ENCODE measurements at regions not wholly inside any gene's neighbourhood (a gene's known extent, or its start where the extent isn't known, plus 50 kb on each side); places are given as distances from the start of the nearest gene placed in this dataset.
"Not testable (repeated sequence)": the region's sequence is repeated elsewhere in the genome, so short reads cannot be mapped to it uniquely, and the experiment has no call there.

GRCh38 chr4:31674313-31674947 is 954.3 kb downstream of the PCDH7 start:
- no peak for DNase-seq

DNA sequence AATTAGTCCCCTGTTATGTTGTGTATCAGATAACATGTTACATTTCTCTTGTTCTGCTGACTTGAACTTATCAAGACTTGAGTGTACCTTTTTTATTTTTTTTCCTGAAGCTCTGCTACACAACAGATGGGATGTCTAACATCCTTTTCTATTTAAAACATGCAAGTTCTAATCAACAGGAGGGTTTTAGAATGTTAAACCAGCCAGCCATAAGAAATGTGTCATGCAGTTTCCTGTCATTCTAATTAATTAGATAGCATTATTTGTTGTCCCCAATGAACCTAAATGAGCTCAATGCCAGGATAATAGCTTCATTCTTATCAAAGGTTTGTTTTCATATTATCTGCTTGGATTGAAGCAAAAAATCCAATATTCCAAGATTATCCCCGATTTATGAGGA is 958.2 kb downstream of the PCDH7 start:
- DNase-seq, result peak; percentile 57

DNA sequence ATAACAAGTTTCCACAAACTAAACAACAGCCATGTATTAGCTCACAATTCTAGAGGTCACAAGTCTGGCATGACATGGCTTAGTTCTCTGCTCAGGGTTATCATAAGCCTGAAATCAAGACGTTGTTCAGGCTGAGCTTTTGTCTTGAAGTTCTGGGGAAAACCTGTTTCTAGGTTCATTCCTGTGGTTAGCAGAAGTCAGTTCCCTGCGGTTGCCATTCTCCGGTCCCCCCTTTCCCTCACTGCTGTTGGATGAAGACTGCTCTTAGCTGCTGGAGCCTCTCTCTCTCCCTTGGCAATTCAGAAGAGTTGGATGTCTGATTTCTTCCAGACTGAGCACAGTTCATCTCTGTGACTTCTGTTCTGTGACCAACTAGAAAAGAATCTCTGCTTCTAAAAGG is 962.6 kb downstream of the PCDH7 start:
- DNase-seq, result no peak

DNA sequence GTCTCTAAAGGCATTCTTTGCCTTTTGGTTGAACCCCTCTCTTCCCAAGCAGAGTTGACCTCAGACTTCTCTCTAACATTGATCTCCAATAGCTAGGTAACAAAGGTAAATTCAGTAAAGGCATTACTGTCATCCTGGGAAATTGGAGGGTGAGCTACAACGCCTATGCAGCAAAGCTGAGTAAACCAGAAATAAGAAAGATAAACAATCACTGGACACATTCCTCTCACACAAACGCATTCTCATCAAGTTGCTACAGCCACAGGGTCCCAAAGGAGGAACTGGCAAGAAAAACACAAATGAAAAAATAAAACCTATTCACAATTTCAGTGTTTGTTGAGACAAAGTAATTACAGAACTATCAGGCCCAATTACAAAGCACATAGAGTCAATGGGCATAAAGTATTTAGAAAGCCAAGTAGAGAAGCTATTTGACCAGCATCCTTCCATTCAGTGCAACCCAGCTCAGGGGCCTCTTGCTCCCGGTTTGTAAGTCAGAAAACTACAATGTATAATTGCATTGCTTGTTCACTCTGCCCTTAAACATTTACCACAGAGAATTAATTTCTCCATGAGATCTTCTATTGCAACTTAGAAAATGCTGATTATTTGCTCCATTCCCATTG is 967.7 kb downstream of the PCDH7 start:
- no peak for DNase-seq

GRCh38 chr4:31692399-31692940 is 972.3 kb downstream of the PCDH7 start:
- no peak for DNase-seq

- no peak for DNase-seq
Observed at GRCh38 chr4:31701256-31701655, 981.1 kb downstream of the PCDH7 start.

- no peak for DNase-seq
Observed at GRCh38 chr4:31702326-31702725, 982.2 kb downstream of the PCDH7 start.

GRCh38 chr4:31714238-31714637 is 994.1 kb downstream of the PCDH7 start:
- DNase-seq, result no peak

DNA sequence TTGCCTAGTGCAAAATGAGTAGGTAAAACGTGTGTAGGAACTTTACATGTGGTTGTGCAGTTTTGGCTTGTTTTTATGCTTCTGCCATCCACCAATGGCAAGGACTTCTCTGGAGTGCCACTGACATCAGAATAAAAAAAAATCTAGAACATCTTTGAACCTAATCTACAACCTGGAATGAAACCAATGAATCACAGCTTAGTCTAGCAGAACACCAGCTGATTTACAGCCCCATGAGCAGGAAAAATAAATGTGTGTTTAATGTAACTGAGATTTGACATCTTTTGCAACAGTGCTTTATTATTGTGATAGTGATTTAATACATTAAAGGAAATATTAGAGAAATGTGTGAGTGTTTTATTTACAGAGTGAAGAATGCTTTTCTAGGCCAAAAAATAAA is 995.1 kb downstream of the PCDH7 start:
- DNase-seq, result no peak

GRCh38 chr4:31727030-31727429 is 1006.9 kb downstream of the PCDH7 start:
- DNase-seq, result no peak

DNA sequence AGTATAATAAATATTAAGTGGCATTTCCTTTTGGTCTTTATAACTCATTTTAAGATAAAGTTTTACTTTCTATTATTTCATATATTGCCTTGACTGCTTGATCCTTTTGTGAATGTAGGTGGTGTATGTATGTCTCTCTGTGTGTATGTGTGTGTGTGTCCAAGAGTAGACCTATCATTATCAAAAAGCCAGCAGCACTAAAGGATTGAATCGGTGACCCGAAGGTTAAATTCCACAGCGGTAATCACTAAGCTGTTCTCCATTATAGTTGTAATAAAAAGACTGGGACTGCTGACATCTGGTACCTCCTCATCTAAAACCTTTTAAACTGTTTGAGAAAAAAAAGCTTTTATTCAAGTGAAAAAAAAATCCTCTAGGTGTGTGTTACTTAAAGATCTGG is 1014.8 kb downstream of the PCDH7 start:
- DNase-seq, result no peak

GRCh38 chr4:31737419-31737818 is 1017.2 kb downstream of the PCDH7 start:
- no peak for DNase-seq

DNA sequence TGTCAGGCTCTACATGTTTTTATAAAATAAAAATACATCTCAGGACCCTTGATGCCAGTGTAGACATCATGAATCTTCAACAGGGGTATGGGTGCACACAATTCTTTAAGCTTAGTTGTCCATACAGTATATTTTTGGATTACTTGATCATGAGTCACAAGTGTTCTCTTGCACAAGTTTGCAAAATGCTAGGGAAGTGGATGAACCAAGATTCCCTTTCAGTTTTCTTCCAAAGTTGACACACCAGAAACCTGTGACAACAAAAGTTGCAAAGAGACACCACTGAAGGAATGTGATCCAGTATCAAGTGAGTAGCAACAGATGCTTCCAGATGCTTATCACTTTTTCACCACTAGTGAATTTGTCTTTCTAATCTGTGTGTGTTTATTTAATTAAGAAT is 1021.2 kb downstream of the PCDH7 start:
- no peak for DNase-seq

GRCh38 chr4:31748382-31748781 is 1028.2 kb downstream of the PCDH7 start:
- no peak for DNase-seq

GRCh38 chr4:31750581-31750980 is 1030.4 kb downstream of the PCDH7 start:
- DNase-seq, result not testable (repeated sequence)

GRCh38 chr4:31755751-31756150 is 1035.6 kb downstream of the PCDH7 start:
- DNase-seq, result no peak

GRCh38 chr4:31768756-31769155 is 1048.6 kb downstream of the PCDH7 start:
- DNase-seq, result no peak

- no peak for DNase-seq
Observed at GRCh38 chr4:31783311-31783710, 1063.1 kb downstream of the PCDH7 start.

DNA sequence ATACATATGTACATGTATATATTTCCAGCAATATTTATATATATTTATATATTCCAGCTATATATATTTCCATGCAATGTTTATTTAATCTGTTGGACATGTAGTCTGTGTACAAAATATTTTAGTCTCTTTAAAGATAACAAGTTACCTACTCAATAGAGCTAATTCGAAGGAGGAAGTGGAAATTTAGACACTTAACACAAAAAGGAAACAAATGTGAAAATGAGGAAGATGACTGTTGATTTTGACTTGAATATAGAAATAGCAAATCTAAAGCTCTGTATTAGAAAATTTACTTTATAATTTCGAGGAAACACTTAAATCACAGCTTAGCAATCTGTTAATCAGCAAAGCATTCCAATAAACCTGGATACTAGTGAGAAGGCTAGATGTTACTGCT is 1064.4 kb downstream of the PCDH7 start:
- no peak for DNase-seq

DNA sequence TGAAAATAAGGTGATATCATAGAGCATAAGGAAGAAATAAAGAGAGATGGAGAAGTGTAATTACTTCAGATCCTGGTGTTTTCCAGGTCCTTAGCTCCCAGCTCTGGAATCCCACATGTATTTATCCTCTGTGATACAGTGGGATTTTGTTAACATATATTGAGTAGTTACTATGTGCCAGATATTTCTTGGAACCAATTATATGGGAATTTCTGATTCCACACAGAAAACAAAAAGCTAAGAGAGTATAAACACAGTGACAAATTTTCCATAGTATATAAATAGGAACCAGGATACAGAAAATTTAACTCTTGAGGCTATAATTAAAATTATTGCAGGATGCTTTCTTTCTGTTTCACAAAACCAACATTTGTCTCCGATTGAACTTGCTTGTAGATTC is 1067.5 kb downstream of the PCDH7 start:
- peak; percentile 3 for DNase-seq

- DNase-seq, result peak; percentile 93
Observed at GRCh38 chr4:31788676-31789075, 1068.5 kb downstream of the PCDH7 start.

DNA sequence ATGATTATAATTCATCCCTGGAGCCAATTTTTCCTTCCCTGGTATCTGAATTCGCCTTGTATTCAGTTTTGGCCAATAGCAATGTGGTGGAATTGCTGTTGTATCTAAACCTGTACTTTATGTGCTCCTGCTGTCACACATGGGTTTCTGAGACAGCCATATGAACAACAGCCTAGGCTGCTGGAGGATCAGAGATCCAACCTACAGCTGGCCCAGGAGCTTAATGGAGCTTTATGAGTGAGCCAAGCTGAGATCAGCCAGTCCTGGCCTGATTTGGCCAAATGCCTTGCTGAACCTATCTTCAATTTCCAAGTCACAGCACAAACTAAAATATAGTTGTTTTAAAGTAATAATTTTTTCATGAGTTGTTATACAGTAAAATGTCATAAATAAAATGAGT is 1071.5 kb downstream of the PCDH7 start:
- DNase-seq, result no peak

DNA sequence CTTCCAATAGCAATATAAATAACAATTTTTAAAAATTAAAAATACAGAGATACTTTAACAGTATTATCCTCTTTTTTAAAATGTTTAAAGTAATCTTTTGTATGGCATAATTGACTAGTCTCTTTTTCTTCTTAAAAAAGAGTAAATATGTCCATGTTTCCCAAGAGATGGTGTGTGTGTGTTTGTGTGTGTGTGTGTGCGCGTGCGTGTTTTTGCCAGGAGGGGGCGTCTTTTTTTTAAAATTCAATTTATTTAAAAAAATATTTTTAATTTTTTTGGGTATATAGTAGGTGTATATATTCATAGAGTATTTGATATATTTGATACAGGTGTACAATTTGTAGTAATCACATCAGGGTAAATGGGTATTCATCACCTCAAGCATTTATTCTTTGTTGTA is 1073.7 kb downstream of the PCDH7 start:
- DNase-seq, result no peak

DNA sequence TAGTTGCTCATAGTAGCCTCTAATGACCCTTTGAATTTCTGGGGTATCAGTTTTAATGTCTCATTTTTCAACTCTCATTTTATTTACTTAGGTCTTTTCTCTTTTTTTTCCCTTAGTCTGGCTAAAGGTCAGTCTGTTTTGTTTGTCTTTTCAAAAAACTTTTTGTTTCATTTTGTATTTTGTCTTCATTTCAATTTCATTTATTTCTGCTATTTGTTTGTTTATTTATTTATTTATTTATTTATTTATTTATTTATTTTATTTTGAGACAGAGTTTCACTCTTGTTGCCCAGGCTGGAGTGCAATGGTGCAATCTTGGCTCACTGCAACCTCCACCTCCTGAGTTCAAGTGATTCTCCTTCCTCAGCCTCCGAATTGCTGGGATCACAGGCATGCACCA is 1076.9 kb downstream of the PCDH7 start:
- DNase-seq, result not testable (repeated sequence)

Measured in eye (tissue), 1 donor.